ENCODE measurements at regions not wholly inside any gene's neighbourhood (a gene's known extent, or its start where the extent isn't known, plus 50 kb on each side); places are given as distances from the start of the nearest gene placed in this dataset.

DNA sequence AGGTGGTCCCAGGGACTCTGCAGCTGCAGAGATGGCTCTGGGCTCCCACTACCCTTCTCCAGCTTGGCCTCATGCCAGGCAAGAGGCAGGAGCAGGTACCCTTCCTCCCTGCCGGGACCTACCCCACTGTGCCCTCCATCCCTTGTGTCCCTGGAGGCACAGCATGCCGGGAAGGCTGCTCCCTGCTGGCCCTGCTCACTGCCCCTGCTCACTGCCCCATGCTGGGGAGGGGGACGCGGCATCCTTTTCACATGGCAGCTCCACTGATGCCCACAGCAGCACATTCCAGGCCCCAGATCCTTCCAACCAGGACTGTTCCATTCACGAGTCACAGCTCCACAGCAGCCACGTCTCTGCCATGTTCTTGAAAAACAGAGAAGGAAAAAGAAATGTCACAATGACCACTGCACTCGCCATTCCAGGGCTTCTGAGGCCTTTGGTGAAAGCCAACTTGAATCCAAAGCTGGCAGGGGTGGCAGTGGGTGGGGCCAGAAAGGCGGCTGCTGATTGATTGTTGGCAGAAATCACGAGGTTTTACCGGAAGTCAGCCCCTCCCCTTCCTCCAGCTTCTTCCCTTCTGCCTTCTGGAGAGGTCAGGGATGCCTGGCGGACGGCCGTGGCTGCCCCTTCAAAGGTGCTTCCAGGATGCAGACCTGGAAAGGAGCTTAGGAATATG lies 268.0 kb downstream of the CYP26B1 start:
- TF ChIP-seq, protein P1, sequence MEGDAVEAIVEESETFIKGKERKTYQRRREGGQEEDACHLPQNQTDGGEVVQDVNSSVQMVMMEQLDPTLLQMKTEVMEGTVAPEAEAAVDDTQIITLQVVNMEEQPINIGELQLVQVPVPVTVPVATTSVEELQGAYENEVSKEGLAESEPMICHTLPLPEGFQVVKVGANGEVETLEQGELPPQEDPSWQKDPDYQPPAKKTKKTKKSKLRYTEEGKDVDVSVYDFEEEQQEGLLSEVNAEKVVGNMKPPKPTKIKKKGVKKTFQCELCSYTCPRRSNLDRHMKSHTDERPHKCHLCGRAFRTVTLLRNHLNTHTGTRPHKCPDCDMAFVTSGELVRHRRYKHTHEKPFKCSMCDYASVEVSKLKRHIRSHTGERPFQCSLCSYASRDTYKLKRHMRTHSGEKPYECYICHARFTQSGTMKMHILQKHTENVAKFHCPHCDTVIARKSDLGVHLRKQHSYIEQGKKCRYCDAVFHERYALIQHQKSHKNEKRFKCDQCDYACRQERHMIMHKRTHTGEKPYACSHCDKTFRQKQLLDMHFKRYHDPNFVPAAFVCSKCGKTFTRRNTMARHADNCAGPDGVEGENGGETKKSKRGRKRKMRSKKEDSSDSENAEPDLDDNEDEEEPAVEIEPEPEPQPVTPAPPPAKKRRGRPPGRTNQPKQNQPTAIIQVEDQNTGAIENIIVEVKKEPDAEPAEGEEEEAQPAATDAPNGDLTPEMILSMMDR (IDR thresholded peaks at IDR 0.05), result no peak
- TF ChIP-seq POLR2A (IDR thresholded peaks at IDR 0.05) (no peak), POLR2AphosphoS5 (IDR thresholded peaks at IDR 0.05) (no peak)

Measured in stomach (tissue), 4 donors.